ENCODE measurements at regions not wholly inside any gene's neighbourhood (a gene's known extent, or its start where the extent isn't known, plus 50 kb on each side); places are given as distances from the start of the nearest gene placed in this dataset.
A peak's percentile ranks its signal among the peaks of the same experiment; 100 is the strongest.

DNA sequence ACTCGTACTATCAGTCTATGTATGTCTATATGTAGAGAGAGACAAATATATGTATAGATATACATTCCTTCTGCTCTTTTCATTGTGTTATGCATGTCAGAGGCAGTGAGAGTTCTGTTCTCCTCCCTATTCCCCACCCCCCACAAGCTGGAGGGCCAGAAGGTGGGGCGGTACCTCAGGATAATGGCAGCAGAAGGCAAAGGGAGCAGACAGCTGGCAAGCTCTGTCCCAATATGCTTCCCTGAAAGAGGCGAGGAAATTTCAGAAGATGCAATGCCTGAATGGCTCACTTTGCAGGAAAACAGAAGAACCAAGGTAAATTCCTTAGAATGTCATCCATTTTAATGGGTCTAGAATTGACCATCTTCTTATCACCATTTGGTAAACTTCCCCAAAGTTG is 114.4 kb downstream of the NAA11 start (continued):
- TF ChIP-seq TBP (optimal IDR thresholded peaks at IDR 0.05; ENCODE audit: low read depth, low read length) (peak; percentile 67), RNF2 (IDR thresholded peaks at IDR 0.05) (peak; percentile 79; the same call in 1 of the 2 replicates), RB1 (IDR thresholded peaks at IDR 0.05; ENCODE audit: low read depth) (no peak), TAL1 (IDR thresholded peaks at IDR 0.05) (peak; percentile 9; the same call in 1 of the 2 replicates), RCOR1 (IDR thresholded peaks at IDR 0.05; ENCODE audit: borderline replicate concordance in 1 of 2, low read depth in 2 of 2, low read length in 2 of 2) (peak in 1 of 2 experiments; percentile 51; a peak in 1 of 4 replicates), CBFA2T3 (IDR thresholded peaks at IDR 0.05) (peak; percentile 66), ZNF79 (CRISPR knock-in tag; IDR thresholded peaks at IDR 0.05; ENCODE audit: low read depth) (0 out of 2 replicates have a peak, but pooled peaks have one; percentile 37), TRIM24 (IDR thresholded peaks at IDR 0.05) (peak in 1 of 2 experiments; percentile 65; a peak in 1 of 4 replicates), MYC (IDR thresholded peaks at IDR 0.05; ENCODE audit: low read depth, low read length) (peak; percentile 44), MYC (CRISPR knock-in tag; IDR thresholded peaks at IDR 0.05; ENCODE audit: borderline replicate concordance, low read depth) (no peak), SMARCA4 (IDR thresholded peaks at IDR 0.05) (peak; percentile 22; the same call in 1 of the 2 replicates), BRD9 (IDR thresholded peaks at IDR 0.05; ENCODE audit: low read depth, partially characterized antibody) (peak; percentile 93), ATF7 (IDR thresholded peaks at IDR 0.05) (peak; percentile 26; the same call in 1 of the 2 replicates), CCNT2 (IDR thresholded peaks at IDR 0.05; ENCODE audit: borderline replicate concordance, extremely low read depth, insufficient read length, low read depth, low read length) (peak; percentile 38), CSDE1 (IDR thresholded peaks at IDR 0.05) (peak in 1 of 2 experiments; percentile 40; a peak in 1 of 4 replicates), JUND (IDR thresholded peaks at IDR 0.05; ENCODE audit: borderline replicate concordance, low read depth, low read length) (peak; percentile 63), JUND (tag; IDR thresholded peaks at IDR 0.05; ENCODE audit: borderline replicate concordance, low read depth, low read length) (peak; percentile 47; the same call in 2 of the 3 replicates), MYNN (IDR thresholded peaks at IDR 0.05) (no peak), MYNN (CRISPR knock-in tag; IDR thresholded peaks at IDR 0.05) (no peak)
- TF ChIP-seq, protein P1, sequence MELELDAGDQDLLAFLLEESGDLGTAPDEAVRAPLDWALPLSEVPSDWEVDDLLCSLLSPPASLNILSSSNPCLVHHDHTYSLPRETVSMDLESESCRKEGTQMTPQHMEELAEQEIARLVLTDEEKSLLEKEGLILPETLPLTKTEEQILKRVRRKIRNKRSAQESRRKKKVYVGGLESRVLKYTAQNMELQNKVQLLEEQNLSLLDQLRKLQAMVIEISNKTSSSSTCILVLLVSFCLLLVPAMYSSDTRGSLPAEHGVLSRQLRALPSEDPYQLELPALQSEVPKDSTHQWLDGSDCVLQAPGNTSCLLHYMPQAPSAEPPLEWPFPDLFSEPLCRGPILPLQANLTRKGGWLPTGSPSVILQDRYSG (tag; conservative IDR thresholded peaks at IDR 0.05; ENCODE audit: low read depth), result no peak
- TF ChIP-seq, protein P2, sequence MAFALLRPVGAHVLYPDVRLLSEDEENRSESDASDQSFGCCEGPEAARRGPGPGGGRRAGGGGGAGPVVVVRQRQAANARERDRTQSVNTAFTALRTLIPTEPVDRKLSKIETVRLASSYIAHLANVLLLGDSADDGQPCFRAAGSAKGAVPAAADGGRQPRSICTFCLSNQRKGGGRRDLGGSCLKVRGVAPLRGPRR (CRISPR knock-in tag; IDR thresholded peaks at IDR 0.05), result no peak
- TF ChIP-seq, protein P3, sequence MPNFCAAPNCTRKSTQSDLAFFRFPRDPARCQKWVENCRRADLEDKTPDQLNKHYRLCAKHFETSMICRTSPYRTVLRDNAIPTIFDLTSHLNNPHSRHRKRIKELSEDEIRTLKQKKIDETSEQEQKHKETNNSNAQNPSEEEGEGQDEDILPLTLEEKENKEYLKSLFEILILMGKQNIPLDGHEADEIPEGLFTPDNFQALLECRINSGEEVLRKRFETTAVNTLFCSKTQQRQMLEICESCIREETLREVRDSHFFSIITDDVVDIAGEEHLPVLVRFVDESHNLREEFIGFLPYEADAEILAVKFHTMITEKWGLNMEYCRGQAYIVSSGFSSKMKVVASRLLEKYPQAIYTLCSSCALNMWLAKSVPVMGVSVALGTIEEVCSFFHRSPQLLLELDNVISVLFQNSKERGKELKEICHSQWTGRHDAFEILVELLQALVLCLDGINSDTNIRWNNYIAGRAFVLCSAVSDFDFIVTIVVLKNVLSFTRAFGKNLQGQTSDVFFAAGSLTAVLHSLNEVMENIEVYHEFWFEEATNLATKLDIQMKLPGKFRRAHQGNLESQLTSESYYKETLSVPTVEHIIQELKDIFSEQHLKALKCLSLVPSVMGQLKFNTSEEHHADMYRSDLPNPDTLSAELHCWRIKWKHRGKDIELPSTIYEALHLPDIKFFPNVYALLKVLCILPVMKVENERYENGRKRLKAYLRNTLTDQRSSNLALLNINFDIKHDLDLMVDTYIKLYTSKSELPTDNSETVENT (CRISPR knock-in tag; IDR thresholded peaks at IDR 0.05), result 0 out of 2 replicates have a peak, but pooled peaks have one; percentile 47
- TF ChIP-seq, protein P4, sequence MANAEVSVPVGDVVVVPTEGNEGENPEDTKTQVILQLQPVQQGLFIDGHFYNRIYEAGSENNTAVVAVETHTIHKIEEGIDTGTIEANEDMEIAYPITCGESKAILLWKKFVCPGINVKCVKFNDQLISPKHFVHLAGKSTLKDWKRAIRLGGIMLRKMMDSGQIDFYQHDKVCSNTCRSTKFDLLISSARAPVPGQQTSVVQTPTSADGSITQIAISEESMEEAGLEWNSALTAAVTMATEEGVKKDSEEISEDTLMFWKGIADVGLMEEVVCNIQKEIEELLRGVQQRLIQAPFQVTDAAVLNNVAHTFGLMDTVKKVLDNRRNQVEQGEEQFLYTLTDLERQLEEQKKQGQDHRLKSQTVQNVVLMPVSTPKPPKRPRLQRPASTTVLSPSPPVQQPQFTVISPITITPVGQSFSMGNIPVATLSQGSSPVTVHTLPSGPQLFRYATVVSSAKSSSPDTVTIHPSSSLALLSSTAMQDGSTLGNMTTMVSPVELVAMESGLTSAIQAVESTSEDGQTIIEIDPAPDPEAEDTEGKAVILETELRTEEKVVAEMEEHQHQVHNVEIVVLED (CRISPR knock-in tag; IDR thresholded peaks at IDR 0.05), result 0 out of 2 replicates have a peak, but pooled peaks have one; percentile 12
- TF ChIP-seq, protein P5, sequence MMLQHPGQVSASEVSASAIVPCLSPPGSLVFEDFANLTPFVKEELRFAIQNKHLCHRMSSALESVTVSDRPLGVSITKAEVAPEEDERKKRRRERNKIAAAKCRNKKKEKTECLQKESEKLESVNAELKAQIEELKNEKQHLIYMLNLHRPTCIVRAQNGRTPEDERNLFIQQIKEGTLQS (IDR thresholded peaks at IDR 0.05), result no peak
- TF ChIP-seq, protein P5 (CRISPR knock-in tag; conservative IDR thresholded peaks at IDR 0.05), result no peak

Data from K562 (cell line).